OCI-LY1 (cell line): ENCODE measurements at regions not wholly inside any gene's neighbourhood (a gene's known extent, or its start where the extent isn't known, plus 50 kb on each side); places are given as distances from the start of the nearest gene placed in this dataset.

Experiments used
- CTCF ChIP-seq: fragments of 200-600 bp; sonication (generic), shearing (Covaris generic); IDR thresholded peaks from 2 replicates; pipeline ENCODE4 v1.5.1; 2017; ENCODE audit warnings: mild to moderate bottlenecking, antibody characterized with exemption, low read length, moderate library complexity, mixed read lengths
- EZH2 ChIP-seq: fragments of 200-600 bp; sonication (generic), shearing (Covaris generic); IDR thresholded peaks from 2 replicates; pipeline ENCODE4 v1.8.0; 2017; ENCODE audit warnings: borderline replicate concordance, mixed run types, mild to moderate bottlenecking, antibody characterized with exemption, low read length, moderate library complexity, mixed read lengths

- TF ChIP-seq CTCF (no peak), EZH2 (no peak)
Observed at GRCh38 chrX:127207326-127207725, 387.8 kb downstream of the PRR32 start.
